ENCODE measurements at regions not wholly inside any gene's neighbourhood (a gene's known extent, or its start where the extent isn't known, plus 50 kb on each side); places are given as distances from the start of the nearest gene placed in this dataset.
"Not testable (repeated sequence)": the region's sequence is repeated elsewhere in the genome, so short reads cannot be mapped to it uniquely, and the experiment has no call there.

GRCh38 chr2:223283771-223284170 is 231.8 kb downstream of the KCNE4 start:
- DNase-seq: no peak
- H3K4me3 Mint-ChIP-seq: no peak overlapping the region
- H3K9me3 Mint-ChIP-seq (ENCODE audit: insufficient read depth): no peaks in the 10 kb centered on the region
- no peaks in the 10 kb centered on the region for H3K27me3 Mint-ChIP-seq (ENCODE audit: low read depth)
- H3K36me3 Mint-ChIP-seq (ENCODE audit: low read depth): no peaks in the 10 kb centered on the region
- ChIA-PET CTCF (no interaction called here), POLR2A (no interaction called here)
- no peaks in the 10 kb centered on the region for H3K4me1 Mint-ChIP-seq (ENCODE audit: low read depth)
- ATAC-seq: no peak
- no peak overlapping the region for H3K27ac Mint-ChIP-seq

GRCh38 chr2:223285370-223286265 is 233.6 kb downstream of the KCNE4 start:
- POLR2A ChIA-PET: no interaction called here
- CTCF ChIA-PET: no interaction called here
- Mint-ChIP-seq H3K9me3 (ENCODE audit: insufficient read depth) (no peaks in the 10 kb centered on the region), H3K4me3 (no peak overlapping the region), H3K4me1 (ENCODE audit: low read depth) (no peaks in the 10 kb centered on the region), H3K27me3 (ENCODE audit: low read depth) (no peaks in the 10 kb centered on the region), H3K36me3 (ENCODE audit: low read depth) (no peaks in the 10 kb centered on the region), H3K27ac (no peak overlapping the region)
- DNase-seq (no peak), ATAC-seq (no peak)

GRCh38 chr2:223294756-223295155 is 242.8 kb downstream of the KCNE4 start:
- CTCF ChIA-PET: no interaction called here
- no peak overlapping the region for H3K4me3 Mint-ChIP-seq
- POLR2A ChIA-PET: no interaction called here
- no peaks in the 10 kb centered on the region for H3K36me3 Mint-ChIP-seq (ENCODE audit: low read depth)
- H3K27ac Mint-ChIP-seq: no peak overlapping the region
- H3K9me3 Mint-ChIP-seq (ENCODE audit: insufficient read depth): no peaks in the 10 kb centered on the region
- DNase-seq (no peak), ATAC-seq (no peak)
- H3K27me3 Mint-ChIP-seq (ENCODE audit: low read depth): no peaks in the 10 kb centered on the region
- no peaks in the 10 kb centered on the region for H3K4me1 Mint-ChIP-seq (ENCODE audit: low read depth)

- H3K27ac Mint-ChIP-seq: no peak overlapping the region
- H3K27me3 Mint-ChIP-seq (ENCODE audit: low read depth): no peaks in the 10 kb centered on the region
- CTCF ChIA-PET: no interaction called here
- POLR2A ChIA-PET: no interaction called here
- no peaks in the 10 kb centered on the region for H3K36me3 Mint-ChIP-seq (ENCODE audit: low read depth)
- ATAC-seq (no peak), DNase-seq (no peak)
- no peaks in the 10 kb centered on the region for H3K9me3 Mint-ChIP-seq (ENCODE audit: insufficient read depth)
- H3K4me1 Mint-ChIP-seq (ENCODE audit: low read depth): no peaks in the 10 kb centered on the region
- H3K4me3 Mint-ChIP-seq: no peak overlapping the region
Observed at GRCh38 chr2:223297788-223298187, 245.8 kb downstream of the KCNE4 start.

GRCh38 chr2:223298329-223298728 is 246.3 kb downstream of the KCNE4 start:
- H3K9me3 Mint-ChIP-seq (ENCODE audit: insufficient read depth); H3K4me1 Mint-ChIP-seq (ENCODE audit: low read depth); ATAC-seq; POLR2A ChIA-PET; H3K36me3 Mint-ChIP-seq (ENCODE audit: low read depth); H3K27me3 Mint-ChIP-seq (ENCODE audit: low read depth); CTCF ChIA-PET; H3K27ac Mint-ChIP-seq; DNase-seq; H3K4me3 Mint-ChIP-seq: not testable (repeated sequence)

GRCh38 chr2:223300326-223300725 is 248.3 kb downstream of the KCNE4 start:
- H3K4me1 Mint-ChIP-seq (ENCODE audit: low read depth): no peaks in the 10 kb centered on the region
- ChIA-PET POLR2A (no interaction called here), CTCF (no interaction called here)
- H3K36me3 Mint-ChIP-seq (ENCODE audit: low read depth): no peaks in the 10 kb centered on the region
- H3K9me3 Mint-ChIP-seq (ENCODE audit: insufficient read depth): no peaks in the 10 kb centered on the region
- no peak overlapping the region for H3K27ac Mint-ChIP-seq
- DNase-seq (no peak), ATAC-seq (no peak)
- H3K4me3 Mint-ChIP-seq: no peak overlapping the region
- H3K27me3 Mint-ChIP-seq (ENCODE audit: low read depth): no peaks in the 10 kb centered on the region

GRCh38 chr2:223306371-223306770 is 254.4 kb downstream of the KCNE4 start:
- CTCF ChIA-PET: no interaction called here
- DNase-seq (no peak), ATAC-seq (no peak)
- Mint-ChIP-seq H3K4me1 (ENCODE audit: low read depth) (no peaks in the 10 kb centered on the region), H3K36me3 (ENCODE audit: low read depth) (no peaks in the 10 kb centered on the region), H3K27ac (no peak overlapping the region), H3K4me3 (no peak overlapping the region), H3K27me3 (ENCODE audit: low read depth) (no peaks in the 10 kb centered on the region), H3K9me3 (ENCODE audit: insufficient read depth) (no peaks in the 10 kb centered on the region)
- POLR2A ChIA-PET: no interaction called here

GRCh38 chr2:223311889-223312680 is 260.1 kb downstream of the KCNE4 start:
- no peak for ATAC-seq
- ChIA-PET CTCF (no interaction called here), POLR2A (no interaction called here)

GRCh38 chr2:223313101-223313500 is 261.1 kb downstream of the KCNE4 start:
- ChIA-PET CTCF (no interaction called here), POLR2A (no interaction called here)
- no peak for DNase-seq

More at GRCh38 chr2:223311889-223312680, 260.1 kb downstream of the KCNE4 start:
- no peaks in the 10 kb centered on the region for H3K36me3 Mint-ChIP-seq (ENCODE audit: low read depth)
- no peaks in the 10 kb centered on the region for H3K27me3 Mint-ChIP-seq (ENCODE audit: low read depth)
- no peaks in the 10 kb centered on the region for H3K4me1 Mint-ChIP-seq (ENCODE audit: low read depth)
- DNase-seq: no peak
- H3K27ac Mint-ChIP-seq: no peak overlapping the region
- no peak overlapping the region for H3K4me3 Mint-ChIP-seq
- no peaks in the 10 kb centered on the region for H3K9me3 Mint-ChIP-seq (ENCODE audit: insufficient read depth)

GRCh38 chr2:223314811-223315210 is 262.8 kb downstream of the KCNE4 start:
- ATAC-seq (no peak), DNase-seq (no peak)
- H3K27me3 Mint-ChIP-seq (ENCODE audit: low read depth): no peaks in the 10 kb centered on the region
- no peak overlapping the region for H3K4me3 Mint-ChIP-seq
- POLR2A ChIA-PET: no interaction called here
- H3K36me3 Mint-ChIP-seq (ENCODE audit: low read depth): no peaks in the 10 kb centered on the region
- no peaks in the 10 kb centered on the region for H3K9me3 Mint-ChIP-seq (ENCODE audit: insufficient read depth)
- CTCF ChIA-PET: no interaction called here
- no peaks in the 10 kb centered on the region for H3K4me1 Mint-ChIP-seq (ENCODE audit: low read depth)
- H3K27ac Mint-ChIP-seq: no peak overlapping the region

More at GRCh38 chr2:223313101-223313500, 261.1 kb downstream of the KCNE4 start:
- H3K36me3 Mint-ChIP-seq (ENCODE audit: low read depth): no peaks in the 10 kb centered on the region
- H3K27ac Mint-ChIP-seq: no peak overlapping the region
- no peak overlapping the region for H3K4me3 Mint-ChIP-seq
- no peaks in the 10 kb centered on the region for H3K9me3 Mint-ChIP-seq (ENCODE audit: insufficient read depth)
- no peaks in the 10 kb centered on the region for H3K27me3 Mint-ChIP-seq (ENCODE audit: low read depth)
- ATAC-seq: no peak
- no peaks in the 10 kb centered on the region for H3K4me1 Mint-ChIP-seq (ENCODE audit: low read depth)

GRCh38 chr2:223315813-223316212 is 263.8 kb downstream of the KCNE4 start:
- Mint-ChIP-seq H3K4me1 (ENCODE audit: low read depth) (no peaks in the 10 kb centered on the region), H3K9me3 (ENCODE audit: insufficient read depth) (peaks cover under 1% of the 10 kb centered on the region), H3K27me3 (ENCODE audit: low read depth) (no peaks in the 10 kb centered on the region), H3K36me3 (ENCODE audit: low read depth) (no peaks in the 10 kb centered on the region), H3K4me3 (no peak overlapping the region), H3K27ac (no peak overlapping the region)
- DNase-seq: no peak
- ATAC-seq: no peak
- POLR2A ChIA-PET: no interaction called here
- CTCF ChIA-PET: no interaction called here

GRCh38 chr2:223316342-223316741 is 264.4 kb downstream of the KCNE4 start:
- no peak overlapping the region for H3K4me3 Mint-ChIP-seq
- peaks cover 4% of the 10 kb centered on the region for H3K9me3 Mint-ChIP-seq (ENCODE audit: insufficient read depth)
- no peaks in the 10 kb centered on the region for H3K27me3 Mint-ChIP-seq (ENCODE audit: low read depth)
- ChIA-PET CTCF (no interaction called here), POLR2A (no interaction called here)
- DNase-seq (no peak), ATAC-seq (no peak)
- no peaks in the 10 kb centered on the region for H3K4me1 Mint-ChIP-seq (ENCODE audit: low read depth)
- H3K27ac Mint-ChIP-seq: no peak overlapping the region
- no peaks in the 10 kb centered on the region for H3K36me3 Mint-ChIP-seq (ENCODE audit: low read depth)
